ENCODE measurements at regions not wholly inside any gene's neighbourhood (a gene's known extent, or its start where the extent isn't known, plus 50 kb on each side); places are given as distances from the start of the nearest gene placed in this dataset.
A peak's percentile ranks its signal among the peaks of the same experiment; 100 is the strongest.
"Not testable (repeated sequence)": the region's sequence is repeated elsewhere in the genome, so short reads cannot be mapped to it uniquely, and the experiment has no call there.

DNA sequence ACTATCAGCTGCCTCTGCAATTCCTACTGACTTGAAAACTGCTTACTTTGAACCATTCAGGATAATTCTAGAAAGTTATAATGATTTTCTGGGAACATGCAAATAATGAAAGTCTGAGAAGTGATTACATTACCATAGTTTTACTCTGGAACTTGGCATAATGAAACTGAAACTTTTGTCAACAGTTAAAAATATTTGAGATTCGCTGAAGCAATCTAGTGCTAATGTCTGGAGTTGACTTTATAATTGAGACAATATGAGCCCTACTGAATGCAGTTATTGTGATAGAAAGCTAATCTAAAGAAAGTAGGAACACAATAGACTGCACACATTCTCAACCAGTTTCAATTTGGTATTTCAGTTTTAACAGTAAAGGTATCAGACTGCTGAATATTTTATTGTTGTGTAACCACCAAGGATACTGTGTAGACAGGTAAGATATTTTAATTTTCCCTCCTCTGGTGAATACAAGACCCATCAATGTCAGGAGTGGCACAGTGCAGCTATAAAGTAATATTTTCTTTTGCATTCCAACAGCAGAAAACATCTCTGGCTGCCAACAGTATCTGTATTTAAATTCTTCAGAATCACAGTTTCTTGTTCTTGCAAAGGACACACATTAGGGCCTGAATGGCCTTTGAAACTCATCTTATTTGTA lies 483.5 kb downstream of the ATP23 start:
- H3K9me3 ChIP-seq (ENCODE audit: control extremely low read depth in 1 of 5, control insufficient read depth in 4 of 5, insufficient read depth in 2 of 5, low read depth in 1 of 5, low read length in 4 of 5), result no peaks in the 10 kb centered on the region
- H3K4me1 ChIP-seq (ENCODE audit: control extremely low read depth in 1 of 4, control insufficient read depth in 4 of 4, insufficient read depth in 4 of 4, low read length in 3 of 4), result peaks cover 0 to 28% (median 9%) of the 10 kb centered on the region in 4 experiments
- CTCF ChIA-PET, result interaction anchor here (1.3 to 1.9 kb wide), 2 partner anchors 9 to 21 kb away, joined by 3 to 5 read pairs; no protein-coding TSS in a partner anchor
- POLR2A ChIA-PET, result interaction anchor here (0.7 kb wide), 1 partner anchor 20 kb away, joined by 3 read pairs; no protein-coding TSS in a partner anchor
- H3K27me3 ChIP-seq (replicated peaks in 2 of 5; ENCODE audit: control insufficient read depth in 4 of 5, insufficient read depth in 5 of 5, low read length in 4 of 5), result no peaks in the 10 kb centered on the region
- H3K36me3 ChIP-seq (ENCODE audit: control insufficient read depth in 4 of 4, insufficient read depth in 4 of 4, low read length in 3 of 4), result no peaks in the 10 kb centered on the region
- no CpG with 5 or more reads among the region's 1 CpG for WGBS (ENCODE audit: insufficient coverage)
- H3K27ac ChIP-seq (ENCODE audit: insufficient read depth in 1 of 2, low read depth in 1 of 2, low read length in 2 of 2, poor library complexity in 1 of 2, severe bottlenecking in 2 of 2), result no peak overlapping the region
- peak overlapping the region in 1 of 7 experiments; percentile 20 for H3K4me3 ChIP-seq (ENCODE audit: control insufficient read depth in 1 of 7, extremely low read depth in 1 of 7, insufficient read depth in 4 of 7, low read depth in 2 of 7, low read length in 6 of 7)
- DNase-seq, result no peak

GRCh38 chr12:58425481-58426392 lies 484.4 kb downstream of the ATP23 start:
- CTCF ChIA-PET, result interaction anchor here (1.3 to 2.0 kb wide), 3 partner anchors 10 to 64 kb away, joined by 3 to 5 read pairs (median 5); no protein-coding TSS in a partner anchor
- H3K4me3 ChIP-seq (ENCODE audit: control insufficient read depth in 1 of 7, extremely low read depth in 1 of 7, insufficient read depth in 4 of 7, low read depth in 2 of 7, low read length in 6 of 7), result peak overlapping the region in 2 of 7 experiments; percentile 9 to 52
- no peaks in the 10 kb centered on the region for H3K9me3 ChIP-seq (ENCODE audit: control extremely low read depth in 1 of 5, control insufficient read depth in 4 of 5, insufficient read depth in 2 of 5, low read depth in 1 of 5, low read length in 4 of 5)
- no peaks in the 10 kb centered on the region for H3K27me3 ChIP-seq (replicated peaks in 2 of 5; ENCODE audit: control insufficient read depth in 4 of 5, insufficient read depth in 5 of 5, low read length in 4 of 5)
- no peak overlapping the region for H3K27ac ChIP-seq (ENCODE audit: insufficient read depth in 1 of 2, low read depth in 1 of 2, low read length in 2 of 2, poor library complexity in 1 of 2, severe bottlenecking in 2 of 2)
- POLR2A ChIA-PET, result interaction anchor here (0.5 to 0.7 kb wide), 2 partner anchors 19 to 442 kb away, joined by 3 read pairs; no protein-coding TSS in a partner anchor
- H3K4me1 ChIP-seq (ENCODE audit: control extremely low read depth in 1 of 4, control insufficient read depth in 4 of 4, insufficient read depth in 4 of 4, low read length in 3 of 4), result peaks cover 0 to 28% (median 9%) of the 10 kb centered on the region in 4 experiments
- 59% methylated on average over 3 of the region's 6 CpGs for WGBS (ENCODE audit: insufficient coverage)
- H3K36me3 ChIP-seq (ENCODE audit: control insufficient read depth in 4 of 4, insufficient read depth in 4 of 4, low read length in 3 of 4), result no peaks in the 10 kb centered on the region
- DNase-seq, result peak; percentile 66 to 88 (median 82)

GRCh38 chr12:58426437-58426836 lies 485.1 kb downstream of the ATP23 start:
- H3K27ac ChIP-seq (ENCODE audit: insufficient read depth in 1 of 2, low read depth in 1 of 2, low read length in 2 of 2, poor library complexity in 1 of 2, severe bottlenecking in 2 of 2); H3K27me3 ChIP-seq (replicated peaks in 2 of 5; ENCODE audit: control insufficient read depth in 4 of 5, insufficient read depth in 5 of 5, low read length in 4 of 5); POLR2A ChIA-PET; H3K9me3 ChIP-seq (ENCODE audit: control extremely low read depth in 1 of 5, control insufficient read depth in 4 of 5, insufficient read depth in 2 of 5, low read depth in 1 of 5, low read length in 4 of 5); DNase-seq; H3K36me3 ChIP-seq (ENCODE audit: control insufficient read depth in 4 of 4, insufficient read depth in 4 of 4, low read length in 3 of 4): not testable (repeated sequence)
- WGBS (ENCODE audit: insufficient coverage), result 64% methylated on average over 2 of the region's 3 CpGs
- Histone ChIP-seq H3K4me3 (ENCODE audit: control insufficient read depth in 1 of 7, extremely low read depth in 1 of 7, insufficient read depth in 4 of 7, low read depth in 2 of 7, low read length in 6 of 7) (peak overlapping the region in 2 of 7 experiments; percentile 9 to 52), H3K4me1 (ENCODE audit: control extremely low read depth in 1 of 4, control insufficient read depth in 4 of 4, insufficient read depth in 4 of 4, low read length in 3 of 4) (peaks cover 0 to 28% (median 9%) of the 10 kb centered on the region in 4 experiments)
- CTCF ChIA-PET, result interaction anchor here (1.9 to 2.0 kb wide), 2 partner anchors 18 to 64 kb away, joined by 5 to 7 read pairs; no protein-coding TSS in a partner anchor

- H3K4me3 ChIP-seq (ENCODE audit: control insufficient read depth in 1 of 7, extremely low read depth in 1 of 7, insufficient read depth in 4 of 7, low read depth in 2 of 7, low read length in 6 of 7), result no peak overlapping the region
- POLR2A ChIA-PET, result no interaction called here
- H3K27ac ChIP-seq (ENCODE audit: insufficient read depth in 1 of 2, low read depth in 1 of 2, low read length in 2 of 2, poor library complexity in 1 of 2, severe bottlenecking in 2 of 2), result no peak overlapping the region
- H3K9me3 ChIP-seq (ENCODE audit: control extremely low read depth in 1 of 5, control insufficient read depth in 4 of 5, insufficient read depth in 2 of 5, low read depth in 1 of 5, low read length in 4 of 5), result no peaks in the 10 kb centered on the region
- no CpG with 5 or more reads among the region's 1 CpG for WGBS (ENCODE audit: insufficient coverage)
- H3K27me3 ChIP-seq (replicated peaks in 2 of 5; ENCODE audit: control insufficient read depth in 4 of 5, insufficient read depth in 5 of 5, low read length in 4 of 5), result no peaks in the 10 kb centered on the region
- DNase-seq, result no peak
- no peaks in the 10 kb centered on the region for H3K4me1 ChIP-seq (ENCODE audit: control extremely low read depth in 1 of 4, control insufficient read depth in 4 of 4, insufficient read depth in 4 of 4, low read length in 3 of 4)
- CTCF ChIA-PET, result no interaction called here
- H3K36me3 ChIP-seq (ENCODE audit: control insufficient read depth in 4 of 4, insufficient read depth in 4 of 4, low read length in 3 of 4), result no peaks in the 10 kb centered on the region
These were observed 486.3 kb downstream of the LRIG3 start for GRCh38 chr12:58433959-58434358.

DNA sequence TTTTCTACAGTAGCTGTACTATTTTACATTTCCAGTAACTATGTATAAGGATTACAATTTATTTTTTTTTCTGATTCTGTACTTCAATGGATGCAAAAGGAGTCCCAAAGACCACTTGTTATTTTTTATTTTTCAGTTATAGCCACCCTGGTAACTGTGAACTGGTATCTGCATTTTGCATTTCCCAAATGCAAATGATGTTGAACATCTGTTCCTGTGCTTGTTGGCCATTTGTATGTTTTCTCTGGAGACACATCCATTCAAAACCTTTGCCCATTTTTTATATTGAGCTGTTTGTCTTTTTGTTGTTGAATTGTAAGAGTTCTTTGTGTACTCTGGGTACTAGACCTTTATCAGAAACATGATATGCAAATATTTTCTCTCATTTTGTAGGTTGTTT lies 485.6 kb downstream of the LRIG3 start:
- POLR2A ChIA-PET, result no interaction called here

DNA sequence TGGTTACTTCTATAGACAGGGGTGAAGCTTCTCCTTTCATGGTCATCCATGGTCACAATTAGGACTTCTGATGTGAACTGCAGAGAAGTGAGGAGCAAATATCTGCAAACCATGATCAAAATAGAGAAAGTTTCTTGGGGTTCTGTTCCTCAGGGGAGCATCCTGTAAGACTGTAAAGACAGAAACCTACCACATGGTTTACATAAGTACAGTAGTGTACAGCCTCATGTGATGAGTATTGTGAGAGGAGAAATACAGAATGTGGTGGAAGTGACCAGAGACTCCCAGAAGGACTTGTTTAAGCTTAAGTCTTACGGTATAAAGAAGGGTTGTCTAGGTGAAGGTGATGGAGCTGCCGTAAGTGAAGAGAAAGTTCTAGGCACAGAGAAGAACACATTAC lies 484.7 kb downstream of the LRIG3 start:
- CTCF ChIA-PET, result interaction anchor here (1.4 kb wide), 1 partner anchor 10 kb away, joined by 8 read pairs; no protein-coding TSS in a partner anchor
- DNase-seq, result no peak
- no peaks in the 10 kb centered on the region for H3K36me3 ChIP-seq (ENCODE audit: control insufficient read depth in 4 of 4, insufficient read depth in 4 of 4, low read length in 3 of 4)
- H3K27ac ChIP-seq (ENCODE audit: insufficient read depth in 1 of 2, low read depth in 1 of 2, low read length in 2 of 2, poor library complexity in 1 of 2, severe bottlenecking in 2 of 2), result no peak overlapping the region
- no peaks in the 10 kb centered on the region for H3K9me3 ChIP-seq (ENCODE audit: control extremely low read depth in 1 of 5, control insufficient read depth in 4 of 5, insufficient read depth in 2 of 5, low read depth in 1 of 5, low read length in 4 of 5)
- peaks cover 0 to 2% (median 0%) of the 10 kb centered on the region in 5 experiments for H3K27me3 ChIP-seq (replicated peaks in 2 of 5; ENCODE audit: control insufficient read depth in 4 of 5, insufficient read depth in 5 of 5, low read length in 4 of 5)
- no peaks in the 10 kb centered on the region for H3K4me1 ChIP-seq (ENCODE audit: control extremely low read depth in 1 of 4, control insufficient read depth in 4 of 4, insufficient read depth in 4 of 4, low read length in 3 of 4)
- POLR2A ChIA-PET, result no interaction called here
- WGBS (ENCODE audit: insufficient coverage), result 100% methylated on average over 2 of the region's 2 CpGs
- no peak overlapping the region for H3K4me3 ChIP-seq (ENCODE audit: control insufficient read depth in 1 of 7, extremely low read depth in 1 of 7, insufficient read depth in 4 of 7, low read depth in 2 of 7, low read length in 6 of 7)

More for the DNA sequence above, 485.6 kb downstream of the LRIG3 start:
- no peak overlapping the region for H3K27ac ChIP-seq (ENCODE audit: insufficient read depth in 1 of 2, low read depth in 1 of 2, low read length in 2 of 2, poor library complexity in 1 of 2, severe bottlenecking in 2 of 2)
- no peaks in the 10 kb centered on the region for H3K36me3 ChIP-seq (ENCODE audit: control insufficient read depth in 4 of 4, insufficient read depth in 4 of 4, low read length in 3 of 4)
- H3K4me3 ChIP-seq (ENCODE audit: control insufficient read depth in 1 of 7, extremely low read depth in 1 of 7, insufficient read depth in 4 of 7, low read depth in 2 of 7, low read length in 6 of 7), result no peak overlapping the region
- H3K27me3 ChIP-seq (replicated peaks in 2 of 5; ENCODE audit: control insufficient read depth in 4 of 5, insufficient read depth in 5 of 5, low read length in 4 of 5), result peaks cover 0 to under 1% (median 0%) of the 10 kb centered on the region in 5 experiments
- no peak for DNase-seq
- CTCF ChIA-PET, result interaction anchor here (1.4 kb wide), 1 partner anchor 11 kb away, joined by 8 read pairs; no protein-coding TSS in a partner anchor
- no peaks in the 10 kb centered on the region for H3K4me1 ChIP-seq (ENCODE audit: control extremely low read depth in 1 of 4, control insufficient read depth in 4 of 4, insufficient read depth in 4 of 4, low read length in 3 of 4)
- H3K9me3 ChIP-seq (ENCODE audit: control extremely low read depth in 1 of 5, control insufficient read depth in 4 of 5, insufficient read depth in 2 of 5, low read depth in 1 of 5, low read length in 4 of 5), result no peaks in the 10 kb centered on the region
